Nephron (organoid): ENCODE measurements at regions not wholly inside any gene's neighbourhood (a gene's known extent, or its start where the extent isn't known, plus 50 kb on each side); places are given as distances from the start of the nearest gene placed in this dataset.

ENCODE experiments used
- H3K27ac Mint-ChIP-seq, 3 experiments: 2 replicates each; pipeline ENCODE4 v1.8.0; 2020; ENCODE audit warnings: mixed read lengths in 3 of 3, mild to moderate bottlenecking in 2 of 3, moderate library complexity in 1 of 3
- H3K27me3 Mint-ChIP-seq: 2 replicates; pipeline ENCODE4 v1.8.0; 2021; ENCODE audit warnings: low read depth, mild to moderate bottlenecking, moderate library complexity, mixed read lengths
- H3K36me3 Mint-ChIP-seq: 2 replicates; pipeline ENCODE4 v1.8.0; 2020; ENCODE audit warnings: low read depth, mixed read lengths
- H3K4me1 Mint-ChIP-seq: 2 replicates; pipeline ENCODE4 v1.8.0; 2020; ENCODE audit warnings: mixed read lengths
- H3K4me3 Mint-ChIP-seq, 3 experiments: 2 replicates each; pipeline ENCODE4 v1.8.0; 2020; ENCODE audit warnings: mild to moderate bottlenecking in 3 of 3, mixed read lengths in 3 of 3, moderate library complexity in 2 of 3
- H3K9me3 Mint-ChIP-seq: 2 replicates; pipeline ENCODE4 v1.8.0; 2020; ENCODE audit warnings: mixed read lengths
- CTCF ChIP-seq, 3 experiments: fragments of 200-600 bp; sonication (generic); IDR thresholded peaks; one replicate each; pipeline ENCODE4 v1.5.0; 2021; ENCODE audit warnings: antibody characterized with exemption in 3 of 3; ENCODE audit not compliant: unreplicated experiment in 3 of 3

GRCh38 chr4:60522265-60522664, 677.9 kb upstream of the ADGRL3 start:
- Mint-ChIP-seq H3K9me3 (no peaks in the 10 kb centered on the region), H3K27ac (no peak overlapping the region), H3K4me3 (no peak overlapping the region), H3K4me1 (no peaks in the 10 kb centered on the region), H3K36me3 (no peaks in the 10 kb centered on the region), H3K27me3 (no peaks in the 10 kb centered on the region)
- no peak for TF ChIP-seq CTCF (IDR thresholded peaks at IDR 0.05; ENCODE audit: unreplicated experiment in 3 of 3)

- H3K27ac Mint-ChIP-seq = no peak overlapping the region
- no peaks in the 10 kb centered on the region for H3K36me3 Mint-ChIP-seq
- TF ChIP-seq CTCF (IDR thresholded peaks at IDR 0.05; ENCODE audit: unreplicated experiment in 3 of 3) = no peak
- H3K4me1 Mint-ChIP-seq = no peaks in the 10 kb centered on the region
- no peaks in the 10 kb centered on the region for H3K27me3 Mint-ChIP-seq
- no peaks in the 10 kb centered on the region for H3K9me3 Mint-ChIP-seq
- H3K4me3 Mint-ChIP-seq = no peak overlapping the region
These were observed 668.2 kb upstream of the ADGRL3 start for GRCh38 chr4:60531776-60532379.

- Mint-ChIP-seq H3K9me3 (peaks cover 11% of the 10 kb centered on the region), H3K4me1 (no peaks in the 10 kb centered on the region), H3K27ac (no peak overlapping the region), H3K4me3 (no peak overlapping the region), H3K36me3 (no peaks in the 10 kb centered on the region), H3K27me3 (no peaks in the 10 kb centered on the region)
- no peak for TF ChIP-seq CTCF (IDR thresholded peaks at IDR 0.05; ENCODE audit: unreplicated experiment in 3 of 3)
These were observed 655.1 kb upstream of the ADGRL3 start for GRCh38 chr4:60544981-60545380.

- no peak overlapping the region for H3K4me3 Mint-ChIP-seq
- no peak overlapping the region for H3K27ac Mint-ChIP-seq
- H3K27me3 Mint-ChIP-seq = no peaks in the 10 kb centered on the region
- no peak for TF ChIP-seq CTCF (IDR thresholded peaks at IDR 0.05; ENCODE audit: unreplicated experiment in 3 of 3)
- H3K9me3 Mint-ChIP-seq = no peaks in the 10 kb centered on the region
- H3K36me3 Mint-ChIP-seq = no peaks in the 10 kb centered on the region
- H3K4me1 Mint-ChIP-seq = no peaks in the 10 kb centered on the region
These were observed 637.8 kb upstream of the ADGRL3 start for GRCh38 chr4:60562334-60562733.

- no peak overlapping the region for H3K4me3 Mint-ChIP-seq
- H3K9me3 Mint-ChIP-seq = peaks cover 5% of the 10 kb centered on the region
- H3K4me1 Mint-ChIP-seq = no peaks in the 10 kb centered on the region
- TF ChIP-seq CTCF (IDR thresholded peaks at IDR 0.05; ENCODE audit: unreplicated experiment in 3 of 3) = no peak
- no peak overlapping the region for H3K27ac Mint-ChIP-seq
- H3K27me3 Mint-ChIP-seq = no peaks in the 10 kb centered on the region
- no peaks in the 10 kb centered on the region for H3K36me3 Mint-ChIP-seq
These were observed 634.6 kb upstream of the ADGRL3 start for GRCh38 chr4:60565558-60565957.

GRCh38 chr4:60575336-60575735, 624.8 kb upstream of the ADGRL3 start:
- H3K4me3 Mint-ChIP-seq = no peak overlapping the region
- no peaks in the 10 kb centered on the region for H3K4me1 Mint-ChIP-seq
- no peak overlapping the region for H3K27ac Mint-ChIP-seq
- no peaks in the 10 kb centered on the region for H3K27me3 Mint-ChIP-seq
- no peak for TF ChIP-seq CTCF (IDR thresholded peaks at IDR 0.05; ENCODE audit: unreplicated experiment in 3 of 3)
- H3K9me3 Mint-ChIP-seq = no peaks in the 10 kb centered on the region
- H3K36me3 Mint-ChIP-seq = no peaks in the 10 kb centered on the region
